ENCODE measurements at regions not wholly inside any gene's neighbourhood (a gene's known extent, or its start where the extent isn't known, plus 50 kb on each side); places are given as distances from the start of the nearest gene placed in this dataset.

- DNase-seq (ENCODE audit: low read depth) = no peak
- TF ChIP-seq, protein P1, sequence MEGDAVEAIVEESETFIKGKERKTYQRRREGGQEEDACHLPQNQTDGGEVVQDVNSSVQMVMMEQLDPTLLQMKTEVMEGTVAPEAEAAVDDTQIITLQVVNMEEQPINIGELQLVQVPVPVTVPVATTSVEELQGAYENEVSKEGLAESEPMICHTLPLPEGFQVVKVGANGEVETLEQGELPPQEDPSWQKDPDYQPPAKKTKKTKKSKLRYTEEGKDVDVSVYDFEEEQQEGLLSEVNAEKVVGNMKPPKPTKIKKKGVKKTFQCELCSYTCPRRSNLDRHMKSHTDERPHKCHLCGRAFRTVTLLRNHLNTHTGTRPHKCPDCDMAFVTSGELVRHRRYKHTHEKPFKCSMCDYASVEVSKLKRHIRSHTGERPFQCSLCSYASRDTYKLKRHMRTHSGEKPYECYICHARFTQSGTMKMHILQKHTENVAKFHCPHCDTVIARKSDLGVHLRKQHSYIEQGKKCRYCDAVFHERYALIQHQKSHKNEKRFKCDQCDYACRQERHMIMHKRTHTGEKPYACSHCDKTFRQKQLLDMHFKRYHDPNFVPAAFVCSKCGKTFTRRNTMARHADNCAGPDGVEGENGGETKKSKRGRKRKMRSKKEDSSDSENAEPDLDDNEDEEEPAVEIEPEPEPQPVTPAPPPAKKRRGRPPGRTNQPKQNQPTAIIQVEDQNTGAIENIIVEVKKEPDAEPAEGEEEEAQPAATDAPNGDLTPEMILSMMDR (IDR thresholded peaks at IDR 0.05; ENCODE audit: control insufficient read depth, insufficient read depth, low read depth, low read length, missing control alignments) = no peak
- no peak overlapping the region for H3K4me3 ChIP-seq (ENCODE audit: control insufficient read depth, low read depth, low read length)
Observed at GRCh38 chr16:85396879-85397871, 215.9 kb upstream of the GSE1 start.

DNA sequence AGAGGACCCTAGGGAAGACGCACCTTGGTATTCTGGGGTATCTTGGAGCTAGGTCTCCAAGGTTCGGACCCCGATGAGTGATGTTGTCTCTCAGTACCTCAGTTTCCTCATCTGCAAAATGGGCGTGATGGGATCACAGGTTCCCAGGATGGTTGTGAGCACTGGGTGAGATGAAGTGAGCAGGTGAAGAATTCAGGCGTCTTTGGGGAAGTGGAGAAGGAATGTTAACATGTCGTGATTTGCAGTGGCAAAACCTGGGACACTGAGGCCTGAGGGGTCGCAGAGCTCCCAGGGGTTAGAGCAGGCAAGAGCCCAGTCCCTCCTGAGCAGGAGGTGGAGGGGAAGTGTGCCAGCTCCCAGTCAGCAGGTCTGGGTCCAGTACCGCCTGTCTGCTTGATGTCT, 215.1 kb upstream of the GSE1 start:
- TF ChIP-seq, protein P1 (IDR thresholded peaks at IDR 0.05; ENCODE audit: control insufficient read depth, insufficient read depth, low read depth, low read length, missing control alignments) = no peak
- DNase-seq (ENCODE audit: low read depth) = no peak
- no peak overlapping the region for H3K4me3 ChIP-seq (ENCODE audit: control insufficient read depth, low read depth, low read length)

GRCh38 chr16:85398688-85399582, 214.2 kb upstream of the GSE1 start:
- TF ChIP-seq, protein P1 (IDR thresholded peaks at IDR 0.05; ENCODE audit: control insufficient read depth, insufficient read depth, low read depth, low read length, missing control alignments) = no peak
- DNase-seq (ENCODE audit: low read depth) = no peak

GRCh38 chr16:85399583-85400284, 213.4 kb upstream of the GSE1 start:
- DNase-seq (ENCODE audit: low read depth) = no peak
- TF ChIP-seq, protein P1 (IDR thresholded peaks at IDR 0.05; ENCODE audit: control insufficient read depth, insufficient read depth, low read depth, low read length, missing control alignments) = no peak
- H3K4me3 ChIP-seq (ENCODE audit: control insufficient read depth, low read depth, low read length) = no peak overlapping the region

More at GRCh38 chr16:85398688-85399582, 214.2 kb upstream of the GSE1 start:
- no peak overlapping the region for H3K4me3 ChIP-seq (ENCODE audit: control insufficient read depth, low read depth, low read length)

- TF ChIP-seq, protein P1 (IDR thresholded peaks at IDR 0.05; ENCODE audit: control insufficient read depth, insufficient read depth, low read depth, low read length, missing control alignments) = no peak
- DNase-seq (ENCODE audit: low read depth) = no peak
- no peak overlapping the region for H3K4me3 ChIP-seq (ENCODE audit: control insufficient read depth, low read depth, low read length)
Observed at GRCh38 chr16:85400305-85401205, 212.6 kb upstream of the GSE1 start.
